ENCODE measurements at regions not wholly inside any gene's neighbourhood (a gene's known extent, or its start where the extent isn't known, plus 50 kb on each side); places are given as distances from the start of the nearest gene placed in this dataset.

DNA sequence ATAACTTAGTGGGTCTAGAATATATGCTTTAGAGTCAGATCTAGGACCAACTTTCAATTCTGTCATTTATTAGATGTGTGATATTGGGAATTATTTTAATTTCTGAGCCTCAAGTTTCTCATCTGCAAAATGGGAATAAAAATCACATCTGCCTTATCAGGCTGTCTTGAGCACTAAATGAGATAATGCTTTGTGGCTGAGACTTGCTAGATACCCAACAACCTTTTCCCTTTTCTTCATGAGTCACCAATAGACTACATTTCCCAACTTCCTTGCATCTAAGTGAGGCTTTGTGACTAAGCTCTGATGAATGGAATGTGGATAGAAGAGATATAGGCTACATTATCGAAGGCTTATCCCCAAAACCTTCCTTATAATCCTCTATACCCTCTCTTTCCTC is 220.7 kb upstream of the SESN3 start:
- in situ Hi-C loops (cut with HindIII; ENCODE audit: low sequenced_read_pairs), result no loop called here
- TF ChIP-seq CTCF (IDR thresholded peaks at IDR 0.05; ENCODE audit: low read depth, low read length, missing control alignments), result no peak
- H3K4me3 ChIP-seq (ENCODE audit: low read depth, low read length), result no peak overlapping the region
- DNase-seq (ENCODE audit: low read depth), result no peak

DNA sequence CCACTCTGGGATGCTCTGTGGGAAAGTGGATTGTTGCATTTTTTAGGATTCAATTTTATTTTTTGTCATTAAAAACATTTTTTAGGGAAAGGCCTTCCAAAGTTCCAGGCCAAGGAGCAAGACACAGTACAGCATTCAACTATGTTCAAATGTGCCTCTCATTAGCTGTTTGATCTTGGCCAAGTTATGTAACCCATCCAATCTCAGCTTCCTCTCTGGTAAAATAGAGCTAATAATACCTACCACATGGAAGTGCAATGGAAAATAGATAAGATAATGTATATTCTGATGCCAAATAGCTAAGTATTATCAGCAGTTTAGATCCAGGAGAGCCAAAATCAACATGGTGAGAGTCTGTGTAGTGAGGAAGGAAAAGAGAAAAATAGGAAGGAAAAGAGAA is 220.3 kb upstream of the SESN3 start:
- in situ Hi-C loops (cut with HindIII; ENCODE audit: low sequenced_read_pairs), result no loop called here
- no peak for DNase-seq (ENCODE audit: low read depth)
- TF ChIP-seq CTCF (IDR thresholded peaks at IDR 0.05; ENCODE audit: low read depth, low read length, missing control alignments), result no peak
- no peak overlapping the region for H3K4me3 ChIP-seq (ENCODE audit: low read depth, low read length)

- DNase-seq (ENCODE audit: low read depth), result no peak
- no peak for TF ChIP-seq CTCF (IDR thresholded peaks at IDR 0.05; ENCODE audit: low read depth, low read length, missing control alignments)
- in situ Hi-C loops (cut with HindIII; ENCODE audit: low sequenced_read_pairs), result no loop called here
- no peak overlapping the region for H3K4me3 ChIP-seq (ENCODE audit: low read depth, low read length)
These were observed 219.6 kb upstream of the SESN3 start for GRCh38 chr11:95450547-95451123.

GRCh38 chr11:95445746-95446333 is 214.8 kb upstream of the SESN3 start:
- no peak for DNase-seq (ENCODE audit: low read depth)
- in situ Hi-C loops (cut with HindIII; ENCODE audit: low sequenced_read_pairs), result no loop called here
- no peak for TF ChIP-seq CTCF (IDR thresholded peaks at IDR 0.05; ENCODE audit: low read depth, low read length, missing control alignments)

GRCh38 chr11:95444309-95445241 is 213.6 kb upstream of the SESN3 start:
- TF ChIP-seq CTCF (IDR thresholded peaks at IDR 0.05; ENCODE audit: low read depth, low read length, missing control alignments), result no peak
- in situ Hi-C loops (cut with HindIII; ENCODE audit: low sequenced_read_pairs), result no loop called here
- no peak overlapping the region for H3K4me3 ChIP-seq (ENCODE audit: low read depth, low read length)
- no peak for DNase-seq (ENCODE audit: low read depth)

More at GRCh38 chr11:95445746-95446333, 214.8 kb upstream of the SESN3 start:
- no peak overlapping the region for H3K4me3 ChIP-seq (ENCODE audit: low read depth, low read length)

DNA sequence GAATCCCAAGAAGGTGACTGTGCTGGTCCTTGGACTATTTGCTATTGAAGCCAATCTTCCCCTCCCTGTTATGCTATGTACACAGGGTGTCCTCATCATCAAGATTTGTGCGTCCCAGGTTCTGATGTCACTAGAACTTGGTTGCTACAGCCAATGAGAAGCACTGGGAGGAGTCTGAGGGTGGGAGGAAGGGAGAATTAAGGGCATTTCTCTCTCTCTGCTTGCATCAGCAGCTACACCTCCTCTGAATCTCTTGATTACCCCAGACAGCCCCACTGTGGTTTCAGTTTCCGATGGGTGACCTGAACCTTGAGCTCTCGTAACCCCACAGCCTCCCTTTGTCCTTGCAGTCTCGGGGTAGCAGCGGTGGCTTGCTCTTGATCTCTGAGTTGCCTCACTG is 212.4 kb upstream of the SESN3 start:
- no peak for DNase-seq (ENCODE audit: low read depth)

More for the DNA sequence above, 212.4 kb upstream of the SESN3 start:
- no peak for TF ChIP-seq CTCF (IDR thresholded peaks at IDR 0.05; ENCODE audit: low read depth, low read length, missing control alignments)
- no peak overlapping the region for H3K4me3 ChIP-seq (ENCODE audit: low read depth, low read length)
- in situ Hi-C loops (cut with HindIII; ENCODE audit: low sequenced_read_pairs), result no loop called here
